ENCODE measurements at regions not wholly inside any gene's neighbourhood (a gene's known extent, or its start where the extent isn't known, plus 50 kb on each side); places are given as distances from the start of the nearest gene placed in this dataset.
"Not testable (repeated sequence)": the region's sequence is repeated elsewhere in the genome, so short reads cannot be mapped to it uniquely, and the experiment has no call there.

DNA sequence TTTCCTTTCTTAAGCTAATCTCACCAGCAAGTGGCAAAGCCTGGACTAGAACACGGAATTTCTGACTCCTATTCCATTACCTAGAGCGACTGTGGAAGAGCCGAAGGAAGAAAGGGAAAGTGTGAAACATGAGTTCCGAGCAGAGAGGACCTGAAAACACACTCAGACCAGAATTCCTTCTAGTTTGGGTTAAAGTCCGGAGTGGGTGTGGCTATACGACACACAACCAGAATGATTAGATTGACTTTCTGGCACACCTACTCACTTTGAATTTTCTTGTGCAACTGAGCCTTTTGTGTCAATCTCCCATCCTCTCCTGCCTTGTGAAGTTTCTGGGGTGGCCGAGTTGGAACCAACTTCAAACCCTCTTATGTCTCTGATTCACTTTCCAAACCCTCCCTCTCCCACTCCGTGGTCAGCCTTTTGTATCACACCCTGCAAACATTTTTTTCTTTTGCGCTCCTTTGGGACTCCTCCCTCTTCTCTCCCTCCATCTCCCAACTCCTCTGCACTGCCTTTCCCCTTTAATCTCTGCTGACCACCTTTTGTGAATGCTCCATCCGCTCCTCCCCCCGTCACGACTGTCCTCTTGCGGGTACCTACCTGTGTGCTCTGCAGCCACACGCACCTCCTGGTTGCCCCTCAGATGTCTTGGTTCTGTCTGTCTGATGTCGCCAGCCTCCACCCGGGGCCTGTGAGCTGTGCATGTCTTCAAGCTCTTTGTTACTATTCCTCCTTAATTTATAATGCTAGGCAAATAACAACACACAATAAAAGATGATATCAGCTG is 86.3 kb upstream of the BLID start:
- no peak for DNase-seq (ENCODE audit: low read depth in 2 of 2)

GRCh38 chr11:122201106-122201505 is 85.1 kb upstream of the BLID start:
- DNase-seq (ENCODE audit: low read depth in 2 of 2): no peak

GRCh38 chr11:122199661-122200060 is 83.6 kb upstream of the BLID start:
- DNase-seq (ENCODE audit: low read depth in 2 of 2): no peak

DNA sequence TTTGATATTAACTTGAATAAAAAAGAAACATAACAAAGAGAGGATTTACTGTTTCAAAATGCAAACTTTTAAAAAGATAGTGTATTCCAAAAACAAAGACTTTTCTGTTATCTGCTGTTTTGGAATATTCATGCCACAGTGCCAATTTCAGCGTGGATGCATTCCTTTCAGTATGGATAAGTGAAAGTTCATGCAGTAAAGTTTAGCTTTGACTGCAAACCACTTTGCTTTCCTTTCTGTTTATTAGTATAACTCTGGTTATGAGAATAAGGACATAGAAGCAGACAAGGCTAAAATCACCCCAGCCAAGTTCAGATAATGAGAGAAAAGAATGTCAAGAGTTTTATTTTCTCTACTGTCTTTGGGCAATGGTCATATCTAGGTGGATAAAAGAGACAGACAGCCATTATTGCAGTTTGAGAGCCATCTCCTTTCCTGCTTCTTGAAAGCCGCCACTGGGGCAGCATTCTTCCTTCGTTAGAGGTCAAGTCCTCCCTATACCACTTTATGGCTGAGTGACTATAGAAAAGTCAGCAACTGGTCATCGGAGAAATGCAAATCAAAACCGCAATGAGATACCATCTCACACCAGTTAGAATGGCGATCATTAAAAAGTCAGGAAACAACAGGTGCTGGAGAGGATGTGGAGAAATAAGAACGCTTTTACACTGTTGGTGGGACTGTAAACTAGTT is 82.4 kb upstream of the BLID start:
- no peak for DNase-seq (ENCODE audit: low read depth in 2 of 2)

- no peak for DNase-seq (ENCODE audit: low read depth in 2 of 2)
Observed at GRCh38 chr11:122197066-122197987, 81.3 kb upstream of the BLID start.

- no peak for DNase-seq (ENCODE audit: low read depth in 2 of 2)
Observed at GRCh38 chr11:122195790-122196189, 79.8 kb upstream of the BLID start.

DNA sequence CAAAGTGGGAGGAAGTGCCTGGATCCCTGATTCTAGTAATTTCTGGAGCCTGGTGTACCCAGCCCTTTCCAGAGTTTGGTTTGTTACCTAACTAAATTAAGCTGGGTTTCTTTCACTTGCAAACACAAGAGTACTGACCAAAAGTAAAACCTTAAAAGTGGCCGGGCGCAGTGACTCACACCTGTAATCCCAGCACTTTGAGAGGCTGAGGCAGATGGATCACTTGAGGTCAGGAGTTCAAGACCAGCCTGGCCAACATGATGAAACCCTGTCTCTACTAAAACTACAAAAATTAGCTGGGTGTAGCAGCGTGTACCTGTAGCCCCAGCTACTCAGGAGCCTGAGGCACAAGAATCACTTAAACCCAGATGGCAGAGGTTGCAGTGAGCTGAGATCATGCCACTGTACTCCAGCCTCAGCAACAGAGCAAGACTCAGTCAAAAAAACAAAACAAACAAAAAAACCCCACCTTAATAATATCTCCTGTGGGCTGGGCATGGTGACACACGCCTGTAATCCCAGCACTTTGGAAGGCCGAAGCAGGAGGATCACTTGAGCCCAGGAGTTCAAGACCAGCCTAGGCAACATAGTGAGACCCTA is 78.0 kb upstream of the BLID start:
- DNase-seq (ENCODE audit: low read depth in 2 of 2): not testable (repeated sequence)

DNA sequence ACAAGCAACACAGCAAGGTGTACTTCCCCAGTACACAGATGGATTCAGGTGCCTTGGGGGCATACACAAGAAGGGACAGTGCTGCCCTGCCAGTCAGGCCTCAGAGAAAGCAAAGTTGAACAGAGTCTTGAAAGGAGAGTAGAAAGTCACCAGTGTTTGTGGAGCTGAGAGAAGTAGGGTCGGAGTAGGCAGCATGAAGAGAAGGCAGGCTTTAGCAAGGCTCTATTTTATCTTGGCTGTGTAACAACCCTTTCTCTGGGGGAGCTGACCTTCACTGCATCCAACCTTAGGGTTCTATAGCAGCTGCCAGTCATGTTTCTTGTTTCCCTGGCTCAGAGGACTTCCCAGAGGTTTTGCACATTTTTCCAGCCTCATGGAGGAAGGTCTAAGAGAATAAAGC is 77.4 kb upstream of the BLID start:
- DNase-seq (ENCODE audit: low read depth in 2 of 2): no peak

DNA sequence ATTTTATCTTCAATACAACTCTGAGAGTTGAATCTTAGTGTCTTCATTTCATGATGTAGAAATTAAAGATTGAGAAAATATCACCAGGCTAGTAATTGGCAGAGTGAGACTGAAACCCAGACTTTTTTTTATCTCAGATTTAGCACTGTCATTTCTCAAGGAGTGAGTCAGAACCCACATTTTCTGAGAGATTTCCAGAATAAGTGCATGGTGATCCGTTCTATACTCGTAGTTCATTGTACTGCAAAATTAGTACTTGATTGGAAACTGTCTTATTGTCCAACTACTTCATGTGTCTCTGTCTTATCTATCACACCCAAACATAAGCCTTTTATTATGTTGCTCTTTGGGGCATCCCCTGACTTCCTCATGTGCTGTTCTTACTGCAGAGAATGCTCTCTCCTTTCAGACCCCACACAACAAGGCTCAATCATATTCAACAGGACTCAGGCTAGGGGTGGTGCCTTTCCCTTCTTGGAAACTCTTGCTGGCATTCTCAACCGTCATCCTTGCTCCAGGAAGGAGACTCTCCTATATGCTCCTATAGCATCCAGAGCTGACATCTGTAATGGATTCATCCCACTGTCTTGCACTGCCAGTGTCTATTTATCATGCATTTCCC is 76.7 kb upstream of the BLID start:
- no peak for DNase-seq (ENCODE audit: low read depth in 2 of 2)

DNA sequence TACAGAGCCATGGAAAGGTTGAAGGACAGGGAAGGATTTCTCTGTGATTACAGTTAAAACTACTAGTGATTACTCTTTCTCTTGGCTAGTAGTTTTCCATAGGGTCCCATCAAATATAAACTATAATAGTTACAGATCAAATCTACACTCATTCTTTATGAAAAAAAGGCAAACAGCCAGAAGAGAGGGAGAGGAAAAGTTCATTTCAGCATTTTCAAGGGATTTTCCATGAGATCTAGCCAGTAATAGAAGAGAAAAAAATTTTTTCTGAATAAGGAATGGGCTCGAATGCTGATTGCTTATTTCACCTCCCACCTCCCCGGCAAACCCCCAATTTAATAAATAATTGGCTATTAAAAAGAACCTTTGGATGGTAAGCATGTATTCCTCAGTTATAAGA is 74.8 kb upstream of the BLID start:
- DNase-seq (ENCODE audit: low read depth in 2 of 2): no peak

DNA sequence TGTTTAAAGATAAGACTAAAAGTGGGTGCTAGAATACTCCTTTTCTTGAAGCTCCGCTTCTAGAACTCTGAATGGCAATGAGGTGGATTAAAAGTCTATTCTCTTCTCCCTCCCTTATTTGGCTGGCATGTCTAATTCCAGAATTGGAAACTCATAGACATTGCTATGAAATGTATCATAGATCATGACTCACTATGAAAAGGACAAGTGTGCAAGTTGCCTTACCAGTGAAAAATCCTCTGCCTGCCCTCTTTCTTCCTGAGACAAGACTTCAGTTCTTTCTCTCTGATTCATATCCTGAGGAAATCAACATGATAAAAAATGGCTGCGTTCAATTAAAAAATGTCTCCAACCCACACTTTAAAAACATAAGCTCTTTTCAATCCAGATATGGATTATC is 73.2 kb upstream of the BLID start:
- DNase-seq (ENCODE audit: low read depth in 2 of 2): no peak

GRCh38 chr11:122187373-122188165 is 71.6 kb upstream of the BLID start:
- no peak for DNase-seq (ENCODE audit: low read depth in 2 of 2)

GRCh38 chr11:122186439-122187080 is 70.5 kb upstream of the BLID start:
- DNase-seq (ENCODE audit: low read depth in 2 of 2): no peak

DNA sequence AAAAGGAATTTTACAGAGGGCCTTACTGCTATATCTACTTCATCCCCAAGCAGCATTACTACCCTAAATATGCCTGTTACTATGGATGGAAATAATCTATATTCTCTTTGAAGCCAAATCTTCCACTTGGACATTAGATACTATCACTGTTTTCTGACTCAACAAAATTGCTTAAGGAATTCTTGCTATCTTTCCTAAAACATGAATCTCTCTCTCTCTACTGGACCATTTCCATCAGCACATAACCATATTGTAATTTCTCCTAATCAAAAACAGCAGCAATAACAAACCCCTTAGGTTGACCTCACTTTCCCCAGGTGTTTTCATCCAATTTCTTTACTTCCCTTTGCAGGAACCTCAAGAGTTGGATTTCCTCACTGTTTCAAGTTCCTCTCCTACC is 67.9 kb upstream of the BLID start:
- no peak for DNase-seq (ENCODE audit: low read depth in 2 of 2)

- no peak for DNase-seq (ENCODE audit: low read depth in 2 of 2)
Observed at GRCh38 chr11:122181893-122182292, 65.9 kb upstream of the BLID start.

GRCh38 chr11:122181372-122181771 is 65.4 kb upstream of the BLID start:
- DNase-seq (ENCODE audit: low read depth in 2 of 2): no peak

- no peak for DNase-seq (ENCODE audit: low read depth in 2 of 2)
Observed at GRCh38 chr11:122179961-122180834, 64.2 kb upstream of the BLID start.

- DNase-seq (ENCODE audit: low read depth in 2 of 2): no peak
Observed at GRCh38 chr11:122178795-122179194, 62.8 kb upstream of the BLID start.

DNA sequence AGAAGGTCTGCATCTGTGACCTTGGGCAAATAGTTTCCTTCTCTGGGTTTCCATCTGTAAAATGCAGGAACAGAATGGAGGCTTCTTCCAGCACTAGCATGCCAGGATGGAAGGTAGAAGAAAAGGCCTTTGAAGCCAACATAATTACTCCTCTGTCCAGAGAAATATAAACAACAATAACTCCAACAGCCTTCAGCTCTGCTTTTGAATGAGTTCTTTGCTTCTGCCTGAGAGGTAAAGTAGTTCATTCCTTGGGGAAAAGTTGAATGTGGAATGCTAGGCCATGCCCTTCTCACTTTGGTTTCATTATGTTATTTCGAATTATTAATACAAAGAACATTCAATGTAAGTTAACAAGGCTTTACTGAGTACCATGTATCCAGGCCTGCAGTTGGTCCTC is 61.2 kb upstream of the BLID start:
- no peak for DNase-seq (ENCODE audit: low read depth in 2 of 2)
